OCI-LY1 (cell line): ENCODE measurements at regions not wholly inside any gene's neighbourhood (a gene's known extent, or its start where the extent isn't known, plus 50 kb on each side); places are given as distances from the start of the nearest gene placed in this dataset.

Experiments used
- H2AFZ ChIP-seq: fragments of 200-600 bp; sonication (generic), shearing (Covaris generic); 2 replicates; pipeline ENCODE4 v1.6.0; 2014; ENCODE audit warnings: antibody characterized with exemption, mild to moderate bottlenecking, low read length
- H3F3A ChIP-seq: fragments of 200-600 bp; sonication (generic), shearing (Covaris generic); 2 replicates; pipeline ENCODE4 v1.6.0; 2014; ENCODE audit warnings: mild to moderate bottlenecking, antibody characterized with exemption, low read length, moderate library complexity; ENCODE audit not compliant: insufficient read depth
- H3K27ac ChIP-seq: fragments of 200-600 bp; sonication (generic); 2 replicates; pipeline ENCODE4 v1.5.1; 2014; ENCODE audit warnings: low read length, mixed run types, mild to moderate bottlenecking, low read depth; ENCODE audit not compliant: poor library complexity, severe bottlenecking
- H3K27me3 ChIP-seq: fragments of 200-600 bp; sonication (generic); 2 replicates; pipeline ENCODE4 v1.6.0; 2014; ENCODE audit warnings: antibody characterized with exemption, mild to moderate bottlenecking, low read length, moderate library complexity; ENCODE audit not compliant: insufficient read depth
- H3K36me3 ChIP-seq: fragments of 200-600 bp; sonication (generic); 2 replicates; pipeline ENCODE4 v1.6.1; 2014; ENCODE audit warnings: mild to moderate bottlenecking, antibody characterized with exemption, low read length, moderate library complexity, mixed read lengths; ENCODE audit not compliant: insufficient read depth
- H3K4me1 ChIP-seq: fragments of 200-600 bp; sonication (generic); 2 replicates; pipeline ENCODE4 v1.5.1; 2014; ENCODE audit warnings: mild to moderate bottlenecking, low read length, moderate library complexity; ENCODE audit not compliant: insufficient read depth, severe bottlenecking
- H3K4me2 ChIP-seq: fragments of 200-600 bp; sonication (generic), shearing (Covaris generic); 2 replicates; pipeline ENCODE4 v1.6.1; 2014; ENCODE audit warnings: low read length
- H3K4me3 ChIP-seq: fragments of 200-600 bp; sonication (generic); 2 replicates; pipeline ENCODE4 v1.5.1; 2014; ENCODE audit warnings: low read length, low read depth, mild to moderate bottlenecking, mixed read lengths; ENCODE audit not compliant: poor library complexity, severe bottlenecking
- H3K79me2 ChIP-seq: fragments of 200-600 bp; shearing (Covaris generic); 2 replicates; pipeline ENCODE4 v1.6.1; 2016; ENCODE audit warnings: mixed run types, low read length, mixed read lengths; ENCODE audit not compliant: insufficient read depth
- H3K9ac ChIP-seq: fragments of 200-600 bp; sonication (generic), shearing (Covaris generic); 2 replicates; pipeline ENCODE4 v1.6.1; 2014; ENCODE audit warnings: mild to moderate bottlenecking, low read length, mixed read lengths
- H3K9me2 ChIP-seq: fragments of 200-600 bp; sonication (generic), shearing (Covaris generic); 2 replicates; pipeline ENCODE4 v1.6.1; 2014; ENCODE audit warnings: low read depth, mild to moderate bottlenecking, low read length, mixed read lengths
- H3K9me3 ChIP-seq: fragments of 200-600 bp; shearing (Covaris generic); 2 replicates; pipeline ENCODE4 v1.6.1; 2014; ENCODE audit warnings: low read length, mixed read lengths
- H4K20me1 ChIP-seq: fragments of 200-600 bp; sonication (generic), shearing (Covaris generic); 2 replicates; pipeline ENCODE4 v1.6.0; 2016; ENCODE audit warnings: mild to moderate bottlenecking, low read length; ENCODE audit not compliant: insufficient read depth
- EZH2 ChIP-seq: fragments of 200-600 bp; sonication (generic), shearing (Covaris generic); IDR thresholded peaks from 2 replicates; pipeline ENCODE4 v1.8.0; 2017; ENCODE audit warnings: borderline replicate concordance, mixed run types, mild to moderate bottlenecking, antibody characterized with exemption, low read length, moderate library complexity, mixed read lengths
- TF ChIP-seq, protein P1 (sequence below): fragments of 200-600 bp; sonication (generic), shearing (Covaris generic); IDR thresholded peaks from 2 replicates; pipeline ENCODE4 v1.5.1; 2017; ENCODE audit warnings: mild to moderate bottlenecking, antibody characterized with exemption, low read length, moderate library complexity, mixed read lengths

DNA sequence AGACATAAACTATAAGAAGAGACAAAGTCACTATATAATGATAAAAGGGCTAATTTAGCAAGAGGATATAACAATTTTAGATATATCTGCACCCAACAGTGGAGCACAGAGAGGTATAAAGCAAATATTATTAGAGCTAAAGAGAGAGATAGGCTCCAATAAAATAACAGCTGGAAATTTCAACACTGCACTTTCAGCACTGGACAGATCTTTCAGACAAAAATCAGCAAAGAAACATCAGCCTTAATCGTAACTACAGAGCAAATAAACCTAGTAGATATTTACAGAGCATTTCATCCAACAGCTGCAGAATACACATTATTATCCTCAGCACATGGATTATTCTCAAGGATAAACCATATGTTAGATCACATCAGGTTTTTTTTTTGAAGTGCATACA is 642.9 kb downstream of the AMY1C start:
- no peaks in the 10 kb centered on the region for H3K27me3 ChIP-seq
- H3K79me2 ChIP-seq = no peaks in the 10 kb centered on the region
- no peaks in the 10 kb centered on the region for H3F3A ChIP-seq
- no peak overlapping the region for H3K27ac ChIP-seq
- H3K9me3 ChIP-seq = no peaks in the 10 kb centered on the region
- H2AFZ ChIP-seq = no peak overlapping the region
- H3K4me3 ChIP-seq = no peak overlapping the region
- TF ChIP-seq, protein P1, sequence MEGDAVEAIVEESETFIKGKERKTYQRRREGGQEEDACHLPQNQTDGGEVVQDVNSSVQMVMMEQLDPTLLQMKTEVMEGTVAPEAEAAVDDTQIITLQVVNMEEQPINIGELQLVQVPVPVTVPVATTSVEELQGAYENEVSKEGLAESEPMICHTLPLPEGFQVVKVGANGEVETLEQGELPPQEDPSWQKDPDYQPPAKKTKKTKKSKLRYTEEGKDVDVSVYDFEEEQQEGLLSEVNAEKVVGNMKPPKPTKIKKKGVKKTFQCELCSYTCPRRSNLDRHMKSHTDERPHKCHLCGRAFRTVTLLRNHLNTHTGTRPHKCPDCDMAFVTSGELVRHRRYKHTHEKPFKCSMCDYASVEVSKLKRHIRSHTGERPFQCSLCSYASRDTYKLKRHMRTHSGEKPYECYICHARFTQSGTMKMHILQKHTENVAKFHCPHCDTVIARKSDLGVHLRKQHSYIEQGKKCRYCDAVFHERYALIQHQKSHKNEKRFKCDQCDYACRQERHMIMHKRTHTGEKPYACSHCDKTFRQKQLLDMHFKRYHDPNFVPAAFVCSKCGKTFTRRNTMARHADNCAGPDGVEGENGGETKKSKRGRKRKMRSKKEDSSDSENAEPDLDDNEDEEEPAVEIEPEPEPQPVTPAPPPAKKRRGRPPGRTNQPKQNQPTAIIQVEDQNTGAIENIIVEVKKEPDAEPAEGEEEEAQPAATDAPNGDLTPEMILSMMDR = no peak
- TF ChIP-seq EZH2 = no peak
- no peaks in the 10 kb centered on the region for H3K36me3 ChIP-seq
- no peaks in the 10 kb centered on the region for H4K20me1 ChIP-seq
- peaks cover 17% of the 10 kb centered on the region for H3K4me1 ChIP-seq
- no peaks in the 10 kb centered on the region for H3K9me2 ChIP-seq
- no peak overlapping the region for H3K4me2 ChIP-seq
- H3K9ac ChIP-seq = no peak overlapping the region

DNA sequence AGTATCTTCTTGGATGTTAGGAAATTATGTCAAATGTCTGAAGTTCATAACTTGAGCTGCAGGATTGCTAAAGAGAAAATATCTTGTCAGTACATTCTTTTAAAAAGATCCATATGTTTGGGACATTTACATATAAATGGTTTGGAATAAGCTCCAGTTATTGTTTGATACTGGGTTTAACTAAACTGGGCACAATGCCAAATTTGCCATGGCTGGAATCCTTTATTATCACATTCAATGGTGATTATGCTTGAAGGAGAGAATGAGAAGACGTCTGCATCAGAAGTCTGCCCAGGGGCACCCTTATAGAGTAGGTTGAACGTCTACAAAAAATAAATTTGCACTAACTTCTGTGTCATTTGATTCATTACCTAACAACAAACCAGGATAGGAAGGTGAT is 652.5 kb downstream of the AMY1C start:
- Histone ChIP-seq H3K9ac (no peak overlapping the region), H3K4me2 (no peak overlapping the region), H3K4me3 (no peak overlapping the region), H4K20me1 (no peaks in the 10 kb centered on the region), H3F3A (no peaks in the 10 kb centered on the region), H3K4me1 (peaks cover 22% of the 10 kb centered on the region), H3K27ac (no peak overlapping the region), H3K9me2 (no peaks in the 10 kb centered on the region), H3K36me3 (no peaks in the 10 kb centered on the region), H2AFZ (no peak overlapping the region), H3K79me2 (no peaks in the 10 kb centered on the region), H3K27me3 (no peaks in the 10 kb centered on the region), H3K9me3 (no peaks in the 10 kb centered on the region)
- TF ChIP-seq, protein P1 = no peak
- TF ChIP-seq EZH2 = no peak

DNA sequence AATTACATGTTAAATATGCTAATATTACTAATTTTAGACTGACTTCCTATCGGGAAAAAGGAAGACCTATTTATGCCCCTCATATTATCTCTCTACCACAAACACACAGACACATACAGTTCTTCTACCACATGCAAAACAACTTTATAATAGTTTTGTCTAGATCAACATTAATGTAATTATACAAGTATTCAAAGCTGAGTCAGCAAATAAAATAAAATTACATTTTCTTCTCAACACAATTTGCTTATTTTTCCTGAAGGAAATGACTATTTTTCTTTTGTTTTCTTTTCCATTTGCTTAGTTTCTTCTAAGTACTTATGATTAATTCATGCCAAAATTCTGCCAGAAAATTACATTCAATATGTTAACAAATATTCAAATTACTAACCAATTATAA is 654.2 kb downstream of the AMY1C start:
- Histone ChIP-seq H4K20me1 (no peaks in the 10 kb centered on the region), H3F3A (no peaks in the 10 kb centered on the region), H3K9ac (no peak overlapping the region), H3K27ac (no peak overlapping the region), H3K4me3 (no peak overlapping the region), H3K79me2 (no peaks in the 10 kb centered on the region), H3K4me2 (no peak overlapping the region), H3K9me3 (no peaks in the 10 kb centered on the region), H2AFZ (no peak overlapping the region), H3K4me1 (peaks cover 22% of the 10 kb centered on the region), H3K9me2 (no peaks in the 10 kb centered on the region), H3K27me3 (no peaks in the 10 kb centered on the region), H3K36me3 (no peaks in the 10 kb centered on the region)
- TF ChIP-seq EZH2 = no peak
- TF ChIP-seq, protein P1 = no peak
